ENCODE measurements at regions not wholly inside any gene's neighbourhood (a gene's known extent, or its start where the extent isn't known, plus 50 kb on each side); places are given as distances from the start of the nearest gene placed in this dataset.

- H4K8ac ChIP-seq (ENCODE audit: low read depth in 2 of 2, low read length in 2 of 2), result 0 out of 4 replicates have a peak overlapping the region, but pooled peaks of 1 of the 2 experiments have one; percentile 24
- H3K4me1 ChIP-seq (ENCODE audit: control insufficient read depth, insufficient read depth, low read length), result peaks cover 7% of the 10 kb centered on the region
- in situ Hi-C loops (cut with MboI; ENCODE audit: low sequenced_read_pairs) (no loop called here), dilution Hi-C loops (cut with HindIII; ENCODE audit: low sequenced_read_pairs, unreplicated experiment) (no loop called here), intact Hi-C loops (cut with micrococcal nuclease) (no loop called here)
- H2BK20ac ChIP-seq (ENCODE audit: low read depth, low read length), result no peak overlapping the region
- no peak overlapping the region for H2AK9ac ChIP-seq (replicated peaks; ENCODE audit: low read depth, low read length, poor library complexity)
- BruUV-seq (replicated peaks), result no TSS peak
- no peak overlapping the region for H3K56ac ChIP-seq (ENCODE audit: extremely low read depth, insufficient read depth, low read length)
- DNase-seq, result no peak
- H3K9me3 ChIP-seq (ENCODE audit: control insufficient read depth, insufficient read depth, low read length), result peaks cover 5% of the 10 kb centered on the region
- H3K36me3 ChIP-seq (ENCODE audit: control insufficient read depth, insufficient read depth, low read length), result peaks cover 9% of the 10 kb centered on the region; the same call in 1 of the 2 replicates
- no peak overlapping the region for H2AK5ac ChIP-seq (ENCODE audit: low read depth, low read length)
- no peak overlapping the region for H3K27ac ChIP-seq (ENCODE audit: insufficient read depth, low read length)
- H4K5ac ChIP-seq (ENCODE audit: low read depth, low read length), result peak overlapping the region; percentile 17; the same call in 1 of the 2 replicates
- H2BK15ac ChIP-seq (ENCODE audit: low read depth, low read length), result no peak overlapping the region
- H2BK5ac ChIP-seq (ENCODE audit: low read depth, low read length, poor library complexity, severe bottlenecking), result no peak overlapping the region
- H3K79me1 ChIP-seq (ENCODE audit: low read depth in 1 of 2, low read length in 2 of 2), result no peaks in the 10 kb centered on the region
- H4K20me1 ChIP-seq (ENCODE audit: insufficient read depth, low read length), result no peaks in the 10 kb centered on the region
- WGBS, 2 experiments (ENCODE audit: extremely low coverage in 2 of 2, insufficient read length in 1 of 2), result no CpG with 5 or more reads among the region's 5 CpGs
- no peak overlapping the region; the same call in 1 of the 2 replicates for H4K91ac ChIP-seq (ENCODE audit: insufficient read depth, low read depth, low read length)
- no peak overlapping the region for H3K4me3 ChIP-seq (ENCODE audit: insufficient read depth, low read depth, low read length)
- H3K9me1 ChIP-seq (ENCODE audit: insufficient read depth, low read length), result no peaks in the 10 kb centered on the region
- ChIA-PET POLR2A (ENCODE audit: unreplicated experiment) (no interaction called here), CTCF (no interaction called here)
- no peak overlapping the region for H3K23ac ChIP-seq (ENCODE audit: low read depth, low read length)
- H3K4ac ChIP-seq (ENCODE audit: low read depth, low read length), result peak overlapping the region; percentile 11; the same call in 1 of the 2 replicates
- H3K4me2 ChIP-seq (ENCODE audit: low read depth, low read length), result no peak overlapping the region
- H2AFZ ChIP-seq (replicated peaks; ENCODE audit: low read length, poor library complexity), result no peak overlapping the region
- 0 out of 2 replicates have a peak overlapping the region, but pooled peaks have one; percentile 15 for H3K18ac ChIP-seq (ENCODE audit: low read depth, low read length)
- H3K27me3 ChIP-seq (ENCODE audit: control insufficient read depth, insufficient read depth, low read length), result no peaks in the 10 kb centered on the region
- no peak overlapping the region for H3K14ac ChIP-seq (replicated peaks; ENCODE audit: low read depth, low read length)
- ATAC-seq (ENCODE audit: low read depth), result no peak
- TF ChIP-seq MAFK (IDR thresholded peaks at IDR 0.05; ENCODE audit: low read depth, low read length) (no peak), CHD1 (IDR thresholded peaks at IDR 0.05; ENCODE audit: low read depth, low read length) (no peak), FOS (IDR thresholded peaks at IDR 0.05; ENCODE audit: low read depth, low read length) (no peak), CEBPB (IDR thresholded peaks at IDR 0.05; ENCODE audit: low read depth, low read length) (no peak), POLR2A (IDR thresholded peaks at IDR 0.05; ENCODE audit: low read depth, low read length) (no peak)
- H2BK120ac ChIP-seq (ENCODE audit: low read depth, low read length), result peak overlapping the region; percentile 26; the same call in 1 of the 2 replicates
- no peak overlapping the region for H3K9ac ChIP-seq (ENCODE audit: low read depth, low read length)
Observed at GRCh38 chr6:22023937-22024336, 272.9 kb downstream of the PRL start.
